Upper lobe of left lung (tissue), 4 donors: ENCODE measurements at regions not wholly inside any gene's neighbourhood (a gene's known extent, or its start where the extent isn't known, plus 50 kb on each side); places are given as distances from the start of the nearest gene placed in this dataset.

Experiments used
- CTCF ChIP-seq, 6 experiments: fragments of 450-650 bp in 4 of 6; fragments of 200-600 bp in 2 of 6; sonication (generic) in 2 of 6; IDR thresholded peaks; one replicate each; pipeline ENCODE4 v1.5.1; 2016 to 2019; ENCODE audit warnings: antibody characterized with exemption in 6 of 6
- EP300 ChIP-seq, 4 donors: sonication (generic); formaldehyde crosslinking; IDR thresholded peaks; one replicate each; pipeline ENCODE4 v1.5.1; 2017; ENCODE audit warnings: antibody characterized with exemption in 4 of 4, control low read depth in 2 of 4
- POLR2A ChIP-seq, 4 donors: fragments of 450-650 bp; IDR thresholded peaks; one replicate each; pipeline ENCODE4 v1.5.1; 2016 to 2017; ENCODE audit warnings: antibody characterized with exemption in 4 of 4, mild to moderate bottlenecking in 2 of 4
- POLR2AphosphoS5 ChIP-seq, 2 donors: sonication (generic); formaldehyde crosslinking; IDR thresholded peaks; one replicate each; pipeline ENCODE4 v1.5.1; 2017; ENCODE audit warnings: antibody characterized with exemption in 2 of 2

- TF ChIP-seq CTCF (IDR thresholded peaks at IDR 0.05) (no peak), POLR2AphosphoS5 (IDR thresholded peaks at IDR 0.05) (no peak), POLR2A (IDR thresholded peaks at IDR 0.05) (no peak), EP300 (IDR thresholded peaks at IDR 0.05) (no peak)
Observed at GRCh38 chr10:24153537-24153936, 55.4 kb upstream of the KIAA1217 start.
